ENCODE measurements at regions not wholly inside any gene's neighbourhood (a gene's known extent, or its start where the extent isn't known, plus 50 kb on each side); places are given as distances from the start of the nearest gene placed in this dataset.

DNA sequence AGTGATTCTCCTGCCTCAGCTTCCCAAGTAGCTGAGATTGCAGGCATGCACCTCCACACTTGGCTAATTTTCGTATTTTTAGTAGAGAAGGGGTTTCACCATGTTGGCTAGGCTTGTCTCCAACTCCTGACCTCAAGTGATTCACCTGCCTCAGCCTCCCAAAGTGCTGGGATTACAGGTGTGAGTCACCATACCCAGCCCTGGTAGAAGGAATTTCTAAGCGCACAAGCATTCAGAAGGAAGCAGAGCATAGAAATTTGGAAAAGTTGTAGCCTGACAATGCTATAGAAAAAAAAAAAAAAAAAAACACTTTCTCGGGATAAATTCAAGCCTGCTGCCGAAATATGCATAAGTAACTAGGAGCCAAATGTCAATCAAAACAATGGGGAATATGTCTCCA lies 249.4 kb downstream of the GRB14 start:
- no peaks in the 10 kb centered on the region for H3K79me2 ChIP-seq (ENCODE audit: low read length)

DNA sequence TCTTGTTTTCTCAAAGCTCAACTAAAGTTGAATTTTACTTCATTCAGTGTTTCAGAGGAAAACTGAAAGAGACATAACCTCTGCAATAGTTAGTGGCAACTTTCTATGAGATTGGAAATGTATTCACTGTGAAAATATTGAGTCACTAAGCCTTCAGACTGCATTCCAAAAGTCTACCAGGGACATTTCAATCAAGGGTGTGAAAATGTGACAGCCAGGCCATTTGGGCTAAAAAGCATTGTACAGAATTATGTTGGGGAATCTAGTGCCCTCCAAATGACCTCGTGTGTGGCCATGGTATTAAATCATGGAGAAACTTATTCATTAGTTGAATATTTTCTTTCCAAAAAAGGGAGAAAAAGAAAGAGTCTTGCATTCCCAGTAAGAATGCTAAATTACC lies 251.9 kb downstream of the GRB14 start:
- H3K9me3 ChIP-seq (ENCODE audit: insufficient read depth, low read length): no peaks in the 10 kb centered on the region
- H3K27me3 ChIP-seq (ENCODE audit: low read depth, low read length): no peaks in the 10 kb centered on the region
- no peak overlapping the region for H3K9ac ChIP-seq (ENCODE audit: low read length)
- no peak overlapping the region for H2AFZ ChIP-seq (ENCODE audit: low read depth, low read length)
- no peak overlapping the region for H3K4me2 ChIP-seq (ENCODE audit: low read length)
- H4K20me1 ChIP-seq (ENCODE audit: insufficient read depth, low read length): no peaks in the 10 kb centered on the region
- no peak overlapping the region for H3K4me3 ChIP-seq (ENCODE audit: low read length)
- H3K79me2 ChIP-seq (ENCODE audit: low read length): no peaks in the 10 kb centered on the region
- no peaks in the 10 kb centered on the region for H3K36me3 ChIP-seq (replicated peaks; ENCODE audit: low read depth, low read length)
- H3K27ac ChIP-seq (ENCODE audit: low read length): no peak overlapping the region
- TF ChIP-seq CTCF (IDR thresholded peaks at IDR 0.05; ENCODE audit: low read depth, low read length) (no peak), EZH2phosphoT487 (IDR thresholded peaks at IDR 0.05; ENCODE audit: low read depth) (no peak)
- H3K4me1 ChIP-seq (ENCODE audit: low read length): no peaks in the 10 kb centered on the region

More for the DNA sequence above, 249.4 kb downstream of the GRB14 start:
- Histone ChIP-seq H3K27ac (ENCODE audit: low read length) (no peak overlapping the region), H3K4me2 (ENCODE audit: low read length) (no peak overlapping the region), H3K4me3 (ENCODE audit: low read length) (no peak overlapping the region), H3K9ac (ENCODE audit: low read length) (no peak overlapping the region), H4K20me1 (ENCODE audit: insufficient read depth, low read length) (no peaks in the 10 kb centered on the region), H3K27me3 (ENCODE audit: low read depth, low read length) (no peaks in the 10 kb centered on the region), H3K36me3 (replicated peaks; ENCODE audit: low read depth, low read length) (no peaks in the 10 kb centered on the region), H2AFZ (ENCODE audit: low read depth, low read length) (no peak overlapping the region), H3K9me3 (ENCODE audit: insufficient read depth, low read length) (no peaks in the 10 kb centered on the region), H3K4me1 (ENCODE audit: low read length) (no peaks in the 10 kb centered on the region)
- TF ChIP-seq CTCF (IDR thresholded peaks at IDR 0.05; ENCODE audit: low read depth, low read length): no peak
- TF ChIP-seq EZH2phosphoT487 (IDR thresholded peaks at IDR 0.05; ENCODE audit: low read depth): no peak

GRCh38 chr2:164368896-164369295 lies 252.4 kb downstream of the GRB14 start:
- H3K9ac ChIP-seq (ENCODE audit: low read length): no peak overlapping the region
- no peak overlapping the region for H3K4me3 ChIP-seq (ENCODE audit: low read length)
- TF ChIP-seq CTCF (IDR thresholded peaks at IDR 0.05; ENCODE audit: low read depth, low read length) (no peak), EZH2phosphoT487 (IDR thresholded peaks at IDR 0.05; ENCODE audit: low read depth) (no peak)
- no peaks in the 10 kb centered on the region for H4K20me1 ChIP-seq (ENCODE audit: insufficient read depth, low read length)
- no peaks in the 10 kb centered on the region for H3K27me3 ChIP-seq (ENCODE audit: low read depth, low read length)
- no peak overlapping the region for H3K27ac ChIP-seq (ENCODE audit: low read length)
- no peaks in the 10 kb centered on the region for H3K9me3 ChIP-seq (ENCODE audit: insufficient read depth, low read length)
- no peaks in the 10 kb centered on the region for H3K79me2 ChIP-seq (ENCODE audit: low read length)
- H2AFZ ChIP-seq (ENCODE audit: low read depth, low read length): no peak overlapping the region
- no peaks in the 10 kb centered on the region for H3K4me1 ChIP-seq (ENCODE audit: low read length)
- no peaks in the 10 kb centered on the region for H3K36me3 ChIP-seq (replicated peaks; ENCODE audit: low read depth, low read length)
- no peak overlapping the region for H3K4me2 ChIP-seq (ENCODE audit: low read length)

- TF ChIP-seq EZH2phosphoT487 (IDR thresholded peaks at IDR 0.05; ENCODE audit: low read depth) (no peak), CTCF (IDR thresholded peaks at IDR 0.05; ENCODE audit: low read depth, low read length) (no peak)
These were observed 257.6 kb downstream of the GRB14 start for GRCh38 chr2:164363646-164364045.

More at GRCh38 chr2:164363646-164364045, 257.6 kb downstream of the GRB14 start:
- Histone ChIP-seq H4K20me1 (ENCODE audit: insufficient read depth, low read length) (no peaks in the 10 kb centered on the region), H3K27ac (ENCODE audit: low read length) (no peak overlapping the region), H3K9ac (ENCODE audit: low read length) (no peak overlapping the region), H3K79me2 (ENCODE audit: low read length) (no peaks in the 10 kb centered on the region), H3K27me3 (ENCODE audit: low read depth, low read length) (0 out of 2 replicates have a peak, but pooled peaks cover 2% of the 10 kb centered on the region), H3K4me1 (ENCODE audit: low read length) (no peaks in the 10 kb centered on the region), H3K4me3 (ENCODE audit: low read length) (no peak overlapping the region), H3K9me3 (ENCODE audit: insufficient read depth, low read length) (no peaks in the 10 kb centered on the region), H3K4me2 (ENCODE audit: low read length) (no peak overlapping the region), H3K36me3 (replicated peaks; ENCODE audit: low read depth, low read length) (no peaks in the 10 kb centered on the region), H2AFZ (ENCODE audit: low read depth, low read length) (no peak overlapping the region)
